HL-60/S4 treated with retinoic acid at 250 ng/mL for 4 days and 3 days (cell line): ENCODE measurements at regions not wholly inside any gene's neighbourhood (a gene's known extent, or its start where the extent isn't known, plus 50 kb on each side); places are given as distances from the start of the nearest gene placed in this dataset.
"Not testable (repeated sequence)": the region's sequence is repeated elsewhere in the genome, so short reads cannot be mapped to it uniquely, and the experiment has no call there.

Source experiments
- in situ Hi-C: fragments of 300-500 bp; cut with MboI; formaldehyde crosslinking; loops from 2 replicates; pipeline ENCODE4 v1.7.0; 2022; ENCODE audit warnings: low sequenced_read_pairs

DNA sequence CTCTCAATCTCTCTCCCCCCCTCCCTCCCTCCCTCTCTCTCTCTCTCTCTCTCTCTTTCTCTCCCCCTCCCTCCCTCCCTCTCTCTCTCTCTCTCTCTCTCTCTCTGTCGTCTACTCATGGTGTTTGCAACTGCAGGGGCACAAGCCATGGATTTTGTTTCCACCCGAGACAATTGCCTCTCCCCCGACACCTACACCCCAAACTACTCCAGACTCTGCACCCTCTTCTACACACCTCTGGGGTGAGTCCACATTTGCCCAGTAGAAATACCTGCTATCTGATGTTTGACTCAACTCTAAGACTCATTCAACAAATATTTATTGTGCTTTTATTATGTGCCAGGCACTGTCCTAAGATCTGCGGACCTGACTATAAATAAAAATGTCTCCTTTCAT is 93.7 kb downstream of the TMEM17 start:
- in situ Hi-C loops = loop anchor here (10.0 kb wide), 1 partner anchor 428 kb away; no protein-coding TSS in a partner anchor

DNA sequence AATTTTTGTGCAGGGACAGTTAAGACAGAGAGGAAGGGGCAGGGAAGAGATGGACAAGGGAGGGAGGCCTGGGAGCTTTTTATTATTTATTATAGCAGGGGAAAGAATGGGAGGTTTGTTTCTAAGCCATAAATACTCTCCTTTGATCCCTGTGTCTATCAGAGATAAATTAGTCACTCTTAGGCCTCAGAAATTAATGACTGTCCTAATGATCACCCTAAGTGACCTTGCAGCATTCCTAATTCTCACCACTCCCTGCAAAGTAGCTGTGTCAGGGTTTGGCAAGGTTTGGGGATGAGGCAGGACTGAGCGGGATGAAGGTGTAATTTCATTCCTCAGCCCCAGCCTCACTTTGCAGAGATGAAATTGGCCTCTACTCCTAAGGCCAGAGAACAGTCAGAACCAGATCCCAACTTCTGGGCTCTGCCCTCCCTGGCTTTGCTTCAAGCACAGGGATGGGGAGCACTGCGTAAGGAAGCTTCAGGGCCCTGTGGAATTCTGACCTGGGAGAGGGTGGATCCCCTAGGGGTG is 95.0 kb downstream of the TMEM17 start:
- in situ Hi-C loops = loop anchor here (10.0 kb wide), 1 partner anchor 426 kb away; no protein-coding TSS in a partner anchor

DNA sequence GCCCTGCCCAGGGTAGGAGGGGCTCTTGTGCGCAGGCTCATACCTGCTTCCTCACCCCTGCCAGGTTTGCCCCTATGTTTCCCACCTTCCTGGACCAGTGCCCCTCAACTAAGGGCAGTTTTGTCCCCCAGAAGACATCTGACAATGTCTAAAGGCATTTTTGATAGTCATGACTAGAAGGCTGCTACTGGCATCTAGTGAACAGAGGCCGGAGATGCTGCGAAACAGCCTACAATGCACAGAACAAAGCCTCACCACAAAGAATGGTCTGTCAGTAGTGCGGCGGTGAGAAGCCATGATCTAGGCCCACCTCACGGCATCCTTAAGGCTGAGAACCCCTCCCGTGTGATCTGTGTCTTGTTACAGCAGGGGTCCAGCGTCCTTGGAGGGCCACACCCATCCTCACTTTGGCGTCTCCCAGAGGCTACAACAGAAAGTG is 96.0 kb downstream of the TMEM17 start:
- in situ Hi-C loops = loop anchor here (10.0 kb wide), 1 partner anchor 425 kb away; no protein-coding TSS in a partner anchor

DNA sequence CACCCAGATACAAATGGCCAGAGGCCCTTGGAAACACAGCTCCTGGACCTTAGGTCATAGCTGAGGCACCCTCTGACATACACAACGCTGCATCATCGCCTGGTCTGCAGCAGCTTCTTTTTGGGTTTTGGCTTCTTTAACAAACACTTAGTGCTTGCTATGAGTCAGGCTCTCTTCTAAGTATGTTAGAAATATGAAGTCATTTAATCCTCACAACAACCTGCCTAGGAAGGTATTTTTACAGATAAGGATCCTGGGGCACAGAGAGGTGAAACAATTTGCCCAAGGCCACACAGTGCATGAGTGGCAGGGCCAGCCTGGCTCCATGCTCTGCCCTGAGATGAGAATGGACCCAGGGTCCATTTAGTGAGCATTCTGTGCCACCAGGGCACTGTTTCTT is 96.6 kb downstream of the TMEM17 start:
- in situ Hi-C loops = no loop called here

DNA sequence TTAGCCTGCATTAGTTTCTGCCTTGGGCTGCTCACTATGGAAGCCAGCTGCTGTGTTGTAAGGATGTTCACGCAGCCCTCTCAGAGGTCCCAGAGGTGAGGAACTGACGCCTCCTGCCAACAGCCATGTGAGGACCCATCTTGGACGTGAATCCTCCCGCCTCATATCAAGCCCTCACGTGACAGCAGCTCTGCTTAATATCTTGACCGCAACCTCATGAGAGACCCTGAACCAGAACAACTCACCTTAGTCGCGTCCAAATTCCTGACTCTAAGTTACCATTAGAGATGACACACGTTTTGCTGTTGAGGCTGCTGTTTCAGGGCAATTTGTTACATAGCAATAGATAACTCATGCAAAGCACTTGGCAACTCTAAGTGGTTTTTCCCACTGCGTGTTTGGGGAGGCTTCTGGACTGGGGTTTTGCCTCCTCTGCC is 97.7 kb downstream of the TMEM17 start:
- in situ Hi-C loops = no loop called here

DNA sequence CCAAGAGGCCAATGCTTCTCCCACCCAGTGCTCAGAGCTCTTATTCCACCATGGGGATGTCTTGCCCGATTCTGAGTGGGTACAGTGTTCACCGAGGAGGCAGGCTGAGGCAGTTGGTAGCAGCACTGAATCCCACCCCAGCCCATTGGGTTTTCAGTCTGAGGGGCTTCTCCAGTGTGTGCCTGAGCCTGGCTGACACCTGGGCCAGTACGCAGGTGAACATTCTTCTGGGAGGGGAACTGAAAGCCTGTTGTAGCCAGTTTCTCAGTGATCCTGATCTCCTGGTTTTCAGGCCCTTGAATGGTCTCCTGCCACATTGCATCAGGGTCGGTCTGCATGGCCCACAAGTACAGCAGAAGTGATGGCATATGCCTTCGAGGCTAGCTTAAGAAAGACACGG is 98.2 kb downstream of the TMEM17 start:
- in situ Hi-C loops = no loop called here

DNA sequence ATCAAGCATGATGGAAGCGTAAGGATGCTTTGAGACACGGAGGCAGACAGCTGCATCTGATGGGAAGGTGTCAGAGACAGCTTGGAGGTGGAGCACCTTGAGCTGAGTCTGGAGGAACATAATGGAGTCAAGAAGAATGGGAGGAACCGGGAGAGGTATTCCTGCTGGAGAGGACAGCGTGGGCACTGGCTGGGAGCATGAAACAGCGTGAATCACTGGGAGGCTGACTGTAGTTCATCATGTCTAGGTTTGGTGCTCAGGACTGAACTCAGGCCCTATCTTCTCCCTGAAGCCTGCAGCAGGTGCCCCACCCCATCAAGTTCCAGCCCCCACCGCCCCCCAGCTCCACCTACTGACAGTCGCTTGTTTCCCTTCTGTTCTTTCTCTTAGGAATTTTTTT is 98.6 kb downstream of the TMEM17 start:
- in situ Hi-C loops = no loop called here

DNA sequence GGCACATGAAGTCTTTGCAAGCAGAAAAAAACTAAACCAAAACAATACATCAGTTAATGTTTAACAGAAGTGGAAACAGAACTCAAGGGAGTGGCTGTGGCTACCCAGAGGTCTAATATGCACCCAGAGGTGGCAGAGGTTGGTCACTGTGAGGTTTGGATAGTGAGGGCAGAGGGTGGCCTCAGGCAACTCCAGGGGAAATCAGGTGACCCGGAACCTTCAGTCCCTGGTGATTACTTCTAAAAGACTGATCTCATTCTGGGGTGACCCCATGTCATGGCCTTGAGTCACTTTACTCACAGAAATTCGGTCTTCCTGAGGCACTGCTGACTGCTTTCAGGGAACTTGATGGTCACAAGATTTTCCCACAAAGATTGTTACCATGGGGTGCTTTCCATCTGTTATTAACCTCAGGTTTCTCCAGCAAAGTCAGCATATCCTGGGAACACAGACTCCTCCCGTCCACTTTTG is 99.4 kb downstream of the TMEM17 start:
- in situ Hi-C loops = no loop called here

DNA sequence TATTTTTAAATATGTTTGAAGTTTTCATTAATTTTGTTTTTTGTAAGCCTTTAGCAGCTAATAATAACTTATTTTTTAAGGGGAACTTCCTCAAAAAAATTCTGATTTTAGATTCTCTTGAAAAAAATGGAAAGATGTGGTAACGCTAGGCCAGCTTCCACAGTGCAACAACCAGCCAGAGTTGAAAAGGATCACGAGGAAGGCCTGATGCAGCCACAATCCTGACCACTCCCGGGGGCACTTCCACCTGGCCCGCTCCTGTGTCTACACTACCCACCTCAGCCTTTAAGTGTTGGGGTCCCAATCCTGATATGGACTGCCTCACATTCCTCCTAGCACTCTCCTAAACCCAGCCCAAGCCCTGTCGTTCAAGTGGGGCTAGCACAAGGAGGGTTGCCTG is 101.1 kb downstream of the TMEM17 start:
- in situ Hi-C loops = no loop called here

DNA sequence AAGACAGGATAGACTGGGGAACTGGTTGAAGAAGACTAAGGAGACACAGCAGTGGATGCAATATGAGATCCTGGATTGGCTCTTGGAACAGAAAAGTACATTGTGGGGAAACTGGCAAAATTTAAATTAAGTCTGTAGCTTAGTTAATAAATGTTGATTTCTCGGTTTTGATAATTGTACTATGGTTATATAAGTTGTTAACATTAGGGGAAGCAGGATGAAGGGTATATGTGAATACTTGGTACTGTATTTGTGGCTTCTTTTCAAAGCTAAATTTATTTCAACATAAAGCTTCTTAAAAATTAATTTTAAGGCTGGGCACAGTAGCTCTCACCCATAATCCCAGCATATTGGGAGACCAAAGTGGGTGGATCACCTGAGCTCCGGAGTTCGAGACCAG is 103.8 kb downstream of the TMEM17 start:
- in situ Hi-C loops = no loop called here

DNA sequence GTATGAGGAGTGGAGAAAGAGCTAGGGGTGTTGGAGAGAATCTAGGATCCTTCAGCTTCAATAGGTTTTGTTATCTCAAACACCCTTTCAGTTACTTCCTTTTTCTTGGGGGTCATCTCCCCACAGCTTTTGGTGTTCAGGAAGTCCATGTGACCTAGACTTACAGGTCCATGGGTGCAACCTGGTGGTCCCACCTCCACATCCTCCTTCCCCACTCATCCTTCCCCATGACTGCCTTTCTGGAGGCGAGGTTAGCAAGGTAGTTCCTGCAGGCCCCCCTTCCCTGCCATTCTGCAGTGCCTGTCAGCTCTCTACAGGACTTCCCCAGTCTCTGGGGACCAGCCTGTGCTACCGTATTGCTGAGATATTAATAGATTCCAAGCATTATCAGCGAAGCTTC is 107.6 kb downstream of the TMEM17 start:
- in situ Hi-C loops = no loop called here

DNA sequence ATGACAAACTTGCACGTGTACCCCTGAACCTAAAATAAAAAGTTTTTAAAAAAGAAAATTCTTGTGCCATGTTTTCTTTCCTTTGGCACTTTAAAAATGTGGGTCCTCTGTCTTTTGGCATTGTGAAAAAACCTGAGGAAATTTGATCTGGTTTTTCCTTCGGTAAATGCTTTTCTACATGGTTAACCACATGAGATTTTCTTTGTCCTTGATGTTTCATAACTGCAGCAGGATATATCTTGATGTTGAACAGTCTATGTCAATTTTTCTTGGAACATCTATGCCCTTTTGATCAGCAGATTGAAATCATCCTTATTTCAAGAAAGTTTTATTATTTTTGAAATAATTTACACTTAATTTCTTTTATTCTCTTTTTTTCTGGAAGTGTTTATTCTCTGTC is 109.1 kb downstream of the TMEM17 start:
- in situ Hi-C loops = no loop called here

DNA sequence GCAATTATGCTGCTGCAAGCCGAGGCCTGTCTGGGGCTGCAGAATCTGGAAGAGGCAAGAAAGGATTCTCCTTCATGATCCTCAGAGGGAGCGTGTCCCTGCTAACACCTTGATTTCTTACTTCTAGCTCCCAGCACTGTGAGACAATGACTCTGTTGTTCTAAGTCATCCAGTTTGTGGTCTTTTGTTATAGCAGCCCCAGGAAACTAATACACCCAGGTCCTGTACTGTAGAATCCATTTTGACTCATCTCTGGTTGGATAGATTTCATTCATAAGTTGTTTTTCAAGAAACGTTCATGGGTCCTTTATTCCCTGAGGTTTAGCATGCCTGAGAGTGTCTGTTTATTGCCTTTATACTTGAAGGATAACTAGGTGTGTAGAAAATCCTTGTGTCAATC is 112.7 kb downstream of the TMEM17 start:
- in situ Hi-C loops = no loop called here

DNA sequence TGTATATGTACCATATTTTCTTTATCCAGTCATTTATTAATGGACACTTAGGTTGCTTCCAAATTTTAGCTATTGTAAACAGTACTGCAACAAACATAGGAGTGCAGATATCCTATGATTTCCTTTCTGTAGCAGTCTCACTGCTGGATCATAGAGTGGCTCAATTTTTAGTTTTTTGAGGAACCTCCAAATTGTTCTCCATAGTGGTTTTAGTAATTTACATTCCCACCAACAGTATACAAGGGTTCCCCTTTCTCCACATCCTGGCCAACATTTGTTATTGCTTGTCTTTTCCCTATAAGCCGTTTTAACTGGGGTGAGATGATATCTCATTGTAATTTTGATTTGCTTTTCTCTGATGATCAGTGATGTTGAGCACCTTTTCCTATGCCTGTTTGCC is 114.3 kb downstream of the TMEM17 start:
- in situ Hi-C loops = no loop called here

DNA sequence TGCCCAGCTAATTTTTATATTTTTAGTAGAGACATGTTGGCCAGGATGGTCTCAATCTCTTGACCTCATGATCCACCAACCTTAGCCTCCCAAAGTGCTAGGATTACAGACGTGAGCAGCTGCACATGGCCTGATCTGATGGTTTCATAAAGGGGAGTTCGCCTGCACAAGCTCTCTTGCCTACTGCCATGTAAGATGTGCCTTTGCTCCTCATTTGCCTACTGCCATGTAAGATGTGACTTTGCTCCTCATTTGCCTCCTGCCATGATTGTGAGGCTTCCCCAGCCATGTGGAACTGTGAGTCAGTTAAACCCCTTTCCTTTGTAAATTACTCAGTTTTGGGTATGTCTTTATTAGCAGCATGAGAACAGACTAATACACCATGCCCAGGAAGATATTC is 119.6 kb downstream of the TMEM17 start:
- in situ Hi-C loops = not testable (repeated sequence)

DNA sequence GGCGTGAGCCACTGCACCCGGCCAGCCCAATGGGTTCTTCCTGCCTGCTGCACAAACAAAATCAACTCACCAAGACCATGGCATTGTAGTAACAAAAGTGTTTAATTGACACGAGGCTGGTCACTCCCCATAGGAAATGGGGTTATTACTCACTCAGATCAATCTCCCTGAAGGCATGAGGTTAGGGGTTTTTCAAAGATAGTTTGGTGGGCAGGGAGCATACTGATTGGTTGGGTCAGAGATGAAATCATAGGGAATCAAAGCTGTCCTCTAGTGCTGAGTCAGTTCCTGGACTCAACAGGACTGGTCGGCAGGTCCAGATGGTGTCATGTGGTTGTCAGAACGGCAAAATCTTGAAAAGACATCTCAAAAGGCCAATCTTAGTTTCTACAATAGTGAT is 122.1 kb downstream of the TMEM17 start:
- in situ Hi-C loops = no loop called here

DNA sequence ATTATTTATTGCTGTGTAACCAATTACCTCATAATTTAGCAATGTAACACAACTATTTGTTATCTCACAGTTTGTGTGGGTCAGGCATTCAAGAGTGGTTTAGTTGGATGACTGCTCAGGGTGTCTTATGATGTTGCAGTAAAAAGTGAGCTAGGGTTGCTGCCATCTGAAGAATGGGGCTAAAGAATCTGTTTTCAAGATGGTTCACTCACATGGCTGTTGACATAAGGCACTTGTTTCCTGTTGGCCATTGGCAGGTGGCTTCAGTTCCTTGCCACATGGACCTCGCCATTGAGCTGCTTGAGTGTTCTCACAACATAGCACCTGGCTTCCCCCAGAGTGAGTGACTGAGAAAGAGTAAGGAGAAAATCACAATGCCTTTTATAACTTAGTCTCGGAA is 123.2 kb downstream of the TMEM17 start:
- in situ Hi-C loops = no loop called here

DNA sequence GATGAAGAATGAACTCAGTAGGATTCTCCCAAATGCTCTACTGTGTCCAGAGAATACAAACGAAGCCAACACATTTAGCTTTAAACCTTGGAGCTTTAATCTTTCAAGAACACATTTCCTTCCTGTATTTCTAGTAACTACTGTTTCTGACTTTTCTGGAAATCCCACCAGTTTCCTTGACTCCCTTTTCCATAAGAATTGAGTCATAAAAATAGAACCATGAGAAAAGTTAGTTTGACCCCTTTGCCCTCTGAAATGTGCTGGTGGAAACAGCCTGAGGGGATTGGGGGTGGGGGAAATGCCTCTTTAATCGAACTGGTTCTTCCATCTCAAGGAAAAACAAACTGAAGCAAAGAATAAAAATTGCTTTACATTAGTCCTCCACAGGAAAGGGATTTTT is 123.9 kb downstream of the TMEM17 start:
- in situ Hi-C loops = no loop called here

DNA sequence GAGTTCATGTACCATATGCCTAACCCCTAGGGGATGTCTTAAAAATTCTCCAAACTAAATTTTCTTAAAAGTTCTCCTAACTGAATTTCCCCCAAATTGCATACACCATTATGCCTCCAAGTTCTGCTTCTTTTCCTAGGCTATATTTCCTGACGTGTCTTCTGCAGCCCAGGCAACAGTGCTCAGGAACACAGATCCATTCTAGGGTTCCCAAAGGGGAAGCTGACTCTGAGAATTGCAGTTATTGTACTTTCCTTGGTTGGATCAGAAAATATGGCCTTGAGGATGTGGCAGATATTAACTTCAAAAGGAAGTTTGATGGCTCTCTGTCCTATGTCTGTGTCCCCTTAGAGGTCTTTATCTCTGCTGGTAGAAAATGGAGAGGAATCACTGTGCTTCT is 124.3 kb downstream of the TMEM17 start:
- in situ Hi-C loops = no loop called here

DNA sequence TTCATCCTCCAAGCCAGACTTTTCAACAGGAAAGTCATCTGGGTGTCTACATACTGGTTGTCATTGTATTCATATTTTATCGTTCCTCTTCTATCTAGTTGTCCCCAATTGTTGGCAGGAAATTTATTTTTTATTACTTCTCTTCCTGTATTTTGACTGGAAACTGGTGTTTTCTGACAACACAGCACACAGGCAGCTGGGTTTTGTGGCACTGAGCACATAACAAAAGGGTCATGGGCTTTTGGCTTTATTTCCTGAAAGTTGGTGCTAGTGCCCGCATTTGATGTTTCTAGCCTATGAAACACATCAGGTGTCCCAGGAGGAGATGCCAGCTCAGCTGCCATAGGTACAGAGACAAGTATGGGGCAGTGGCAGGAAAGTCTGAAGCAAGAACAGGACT is 126.4 kb downstream of the TMEM17 start:
- in situ Hi-C loops = no loop called here

DNA sequence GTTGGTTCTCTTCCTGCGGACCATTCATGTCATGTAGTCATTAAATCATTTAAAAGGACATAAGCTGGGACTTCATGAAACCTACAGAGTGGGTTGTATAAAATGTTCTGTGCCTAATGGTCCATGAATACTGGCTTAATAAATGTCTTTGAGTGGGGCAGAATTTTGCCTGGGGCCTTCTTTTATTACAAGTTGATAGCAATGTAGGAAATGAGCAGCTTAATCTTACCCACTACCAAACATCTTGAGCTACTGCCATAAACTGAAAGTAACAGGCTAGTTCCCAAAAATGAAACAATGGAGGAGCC is 130.9 kb downstream of the TMEM17 start:
- in situ Hi-C loops = no loop called here

DNA sequence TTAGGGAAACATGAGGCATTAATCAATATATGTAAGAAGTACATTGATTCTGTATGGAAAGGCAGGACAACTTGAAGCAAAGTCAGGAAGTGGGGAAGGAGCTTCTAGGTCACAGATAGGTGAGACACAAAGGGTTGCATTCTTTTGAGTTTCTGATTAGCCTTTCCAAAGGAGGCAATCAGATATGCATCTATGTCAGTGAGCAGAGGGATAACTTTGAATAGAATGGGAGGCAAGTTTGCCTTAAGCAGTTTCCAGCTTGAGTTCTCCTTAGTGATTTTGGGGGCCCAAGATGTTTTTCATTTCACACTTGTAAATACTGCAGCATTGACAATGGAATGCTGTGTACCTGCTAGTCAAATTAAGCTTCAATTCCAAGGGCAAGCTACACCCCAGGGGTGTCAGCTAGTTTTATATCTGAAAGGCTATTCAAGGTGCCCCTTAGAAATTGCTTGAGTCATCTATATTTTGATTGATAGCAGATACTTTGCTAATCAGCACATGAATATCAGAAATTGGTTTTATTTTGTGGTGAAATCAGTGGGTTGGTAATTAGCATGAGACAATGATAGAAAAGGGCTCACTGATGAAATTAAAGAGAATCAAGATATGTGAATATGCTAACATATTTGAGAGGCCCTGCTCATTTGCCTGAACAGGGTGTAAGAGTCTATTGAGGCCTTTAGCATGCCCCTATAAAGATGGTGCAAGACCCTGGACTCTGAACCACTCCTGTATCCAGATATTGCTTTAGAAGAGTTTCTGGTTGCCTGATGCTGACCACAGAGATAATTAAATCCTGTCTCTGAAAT is 131.5 kb downstream of the TMEM17 start:
- in situ Hi-C loops = no loop called here

DNA sequence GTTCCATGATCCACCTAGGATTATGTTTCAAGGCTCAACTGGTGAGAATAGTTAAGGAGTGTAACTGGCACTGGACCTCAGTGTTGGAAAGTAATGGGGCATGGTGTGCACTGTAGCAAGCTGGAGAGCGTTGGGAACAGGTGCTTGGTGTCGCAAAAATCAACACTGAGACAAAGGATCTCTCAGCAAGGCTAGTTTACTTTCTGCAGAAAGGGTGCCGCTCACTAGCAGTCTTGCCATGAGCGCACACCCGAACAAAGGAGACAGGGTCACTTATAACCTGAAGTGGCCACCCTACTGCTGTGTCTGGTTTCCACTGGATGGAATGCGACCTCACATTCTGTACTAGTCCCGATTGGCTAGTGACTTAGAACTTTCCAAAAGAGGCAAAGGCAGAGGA is 133.2 kb downstream of the TMEM17 start:
- in situ Hi-C loops = no loop called here
